PC-3 (cell line): ENCODE measurements at regions not wholly inside any gene's neighbourhood (a gene's known extent, or its start where the extent isn't known, plus 50 kb on each side); places are given as distances from the start of the nearest gene placed in this dataset.

Experiments used
- CTCF ChIP-seq: fragments of 300-600 bp; sonication (generic); conservative IDR thresholded peaks from 2 replicates; pipeline ENCODE4 v1.5.1; 2017; ENCODE audit warnings: antibody characterized with exemption, low read depth, mild to moderate bottlenecking, low read length
- EZH2 ChIP-seq: fragments of 300-600 bp; sonication (generic); IDR thresholded peaks from one replicate; pipeline ENCODE4 v1.6.1; 2017; ENCODE audit warnings: antibody characterized with exemption, mild to moderate bottlenecking, low read length; ENCODE audit not compliant: unreplicated experiment

GRCh38 chr5:98517560-98518366 lies 255.7 kb upstream of the RGMB start:
- TF ChIP-seq CTCF, result no peak
- no peak for TF ChIP-seq EZH2
